ENCODE measurements at regions not wholly inside any gene's neighbourhood (a gene's known extent, or its start where the extent isn't known, plus 50 kb on each side); places are given as distances from the start of the nearest gene placed in this dataset.
"Not testable (repeated sequence)": the region's sequence is repeated elsewhere in the genome, so short reads cannot be mapped to it uniquely, and the experiment has no call there.

- no peak for DNase-seq (ENCODE audit: low read depth, low spot score)
- Histone ChIP-seq H3K27me3 (ENCODE audit: insufficient read depth, insufficient read length) (no peaks in the 10 kb centered on the region), H3K9ac (ENCODE audit: insufficient read length, low read depth) (no peak overlapping the region), H3K36me3 (ENCODE audit: insufficient read depth, insufficient read length, low read length) (no peaks in the 10 kb centered on the region), H3K4me3 (ENCODE audit: insufficient read length, low read depth) (no peak overlapping the region), H3K4me1 (ENCODE audit: insufficient read depth, insufficient read length) (no peaks in the 10 kb centered on the region), H3K9me3 (ENCODE audit: insufficient read depth, low read length) (no peaks in the 10 kb centered on the region)
- TF ChIP-seq SUZ12 (IDR thresholded peaks at IDR 0.05; ENCODE audit: extremely low read depth, insufficient read depth, insufficient read length) (no peak), ZNF274 (IDR thresholded peaks at IDR 0.05; ENCODE audit: low read depth, low read length) (no peak), YY1 (IDR thresholded peaks at IDR 0.05; ENCODE audit: insufficient read depth, insufficient read length) (no peak)
Observed at GRCh38 chr10:35993591-35994515, 351.8 kb upstream of the FZD8 start.

- no peaks in the 10 kb centered on the region for H3K27me3 ChIP-seq (ENCODE audit: insufficient read depth, insufficient read length)
- TF ChIP-seq SUZ12 (IDR thresholded peaks at IDR 0.05; ENCODE audit: extremely low read depth, insufficient read depth, insufficient read length) (no peak), YY1 (IDR thresholded peaks at IDR 0.05; ENCODE audit: insufficient read depth, insufficient read length) (no peak)
- DNase-seq (ENCODE audit: low read depth, low spot score): no peak
- H3K9me3 ChIP-seq (ENCODE audit: insufficient read depth, low read length): no peaks in the 10 kb centered on the region
- no peaks in the 10 kb centered on the region for H3K4me1 ChIP-seq (ENCODE audit: insufficient read depth, insufficient read length)
- H3K4me3 ChIP-seq (ENCODE audit: insufficient read length, low read depth): no peak overlapping the region
- no peak overlapping the region for H3K9ac ChIP-seq (ENCODE audit: insufficient read length, low read depth)
- no peaks in the 10 kb centered on the region for H3K36me3 ChIP-seq (ENCODE audit: insufficient read depth, insufficient read length, low read length)
Observed at GRCh38 chr10:35992107-35992506, 350.0 kb upstream of the FZD8 start.

DNA sequence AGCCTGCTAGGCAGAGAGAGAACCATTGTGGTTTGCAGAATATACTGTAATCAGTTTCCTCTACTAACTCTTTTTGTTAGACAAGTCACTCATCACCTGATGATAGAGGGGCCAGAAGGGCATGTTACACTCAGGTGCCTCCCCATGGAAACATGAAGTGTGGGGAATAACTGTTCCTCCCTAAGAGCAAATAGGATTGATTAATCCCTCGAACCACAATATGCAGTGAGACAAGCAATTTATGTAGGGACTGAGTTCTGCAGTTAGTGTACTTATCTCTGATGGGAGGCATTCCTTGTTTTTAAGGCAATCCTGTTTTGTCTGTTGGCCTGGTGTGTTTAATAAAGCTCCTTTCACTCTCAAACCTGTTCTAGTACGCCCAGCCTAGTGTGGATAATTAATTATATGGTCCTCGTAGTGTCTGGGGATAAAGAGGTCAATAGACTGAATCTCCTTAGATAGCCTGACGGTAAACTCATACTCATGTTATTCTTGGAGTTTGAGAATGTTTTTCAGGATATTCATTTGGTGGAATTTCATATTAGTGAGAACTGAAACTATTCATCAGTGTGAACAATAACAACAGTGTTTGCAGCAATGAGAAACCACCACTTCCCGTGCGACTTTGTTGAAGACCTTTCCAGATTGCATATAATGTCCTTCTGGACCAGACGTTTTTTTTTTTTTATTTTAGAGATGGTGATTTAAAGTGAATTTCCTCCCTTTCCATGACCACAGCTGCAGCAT is 344.8 kb upstream of the FZD8 start:
- TF ChIP-seq YY1 (IDR thresholded peaks at IDR 0.05; ENCODE audit: insufficient read depth, insufficient read length): no peak
- TF ChIP-seq SUZ12 (IDR thresholded peaks at IDR 0.05; ENCODE audit: extremely low read depth, insufficient read depth, insufficient read length): no peak
- TF ChIP-seq ZNF274 (IDR thresholded peaks at IDR 0.05; ENCODE audit: low read depth, low read length): no peak
- Histone ChIP-seq H3K27me3 (ENCODE audit: insufficient read depth, insufficient read length) (peaks cover 3% of the 10 kb centered on the region), H3K9ac (ENCODE audit: insufficient read length, low read depth) (no peak overlapping the region), H3K4me1 (ENCODE audit: insufficient read depth, insufficient read length) (no peaks in the 10 kb centered on the region), H3K4me3 (ENCODE audit: insufficient read length, low read depth) (no peak overlapping the region), H3K36me3 (ENCODE audit: insufficient read depth, insufficient read length, low read length) (no peaks in the 10 kb centered on the region), H3K9me3 (ENCODE audit: insufficient read depth, low read length) (no peaks in the 10 kb centered on the region)
- no peak for DNase-seq (ENCODE audit: low read depth, low spot score)

GRCh38 chr10:35979116-35979515 is 337.0 kb upstream of the FZD8 start:
- Histone ChIP-seq H3K27me3 (ENCODE audit: insufficient read depth, insufficient read length) (peaks cover 38% of the 10 kb centered on the region), H3K4me3 (ENCODE audit: insufficient read length, low read depth) (no peak overlapping the region), H3K9me3 (ENCODE audit: insufficient read depth, low read length) (no peaks in the 10 kb centered on the region), H3K36me3 (ENCODE audit: insufficient read depth, insufficient read length, low read length) (no peaks in the 10 kb centered on the region), H3K4me1 (ENCODE audit: insufficient read depth, insufficient read length) (peaks cover 2% of the 10 kb centered on the region), H3K9ac (ENCODE audit: insufficient read length, low read depth) (no peak overlapping the region)
- DNase-seq (ENCODE audit: low read depth, low spot score): no peak
- no peak for TF ChIP-seq YY1 (IDR thresholded peaks at IDR 0.05; ENCODE audit: insufficient read depth, insufficient read length)
- TF ChIP-seq SUZ12 (IDR thresholded peaks at IDR 0.05; ENCODE audit: extremely low read depth, insufficient read depth, insufficient read length): no peak
- no peak for TF ChIP-seq ZNF274 (IDR thresholded peaks at IDR 0.05; ENCODE audit: low read depth, low read length)

DNA sequence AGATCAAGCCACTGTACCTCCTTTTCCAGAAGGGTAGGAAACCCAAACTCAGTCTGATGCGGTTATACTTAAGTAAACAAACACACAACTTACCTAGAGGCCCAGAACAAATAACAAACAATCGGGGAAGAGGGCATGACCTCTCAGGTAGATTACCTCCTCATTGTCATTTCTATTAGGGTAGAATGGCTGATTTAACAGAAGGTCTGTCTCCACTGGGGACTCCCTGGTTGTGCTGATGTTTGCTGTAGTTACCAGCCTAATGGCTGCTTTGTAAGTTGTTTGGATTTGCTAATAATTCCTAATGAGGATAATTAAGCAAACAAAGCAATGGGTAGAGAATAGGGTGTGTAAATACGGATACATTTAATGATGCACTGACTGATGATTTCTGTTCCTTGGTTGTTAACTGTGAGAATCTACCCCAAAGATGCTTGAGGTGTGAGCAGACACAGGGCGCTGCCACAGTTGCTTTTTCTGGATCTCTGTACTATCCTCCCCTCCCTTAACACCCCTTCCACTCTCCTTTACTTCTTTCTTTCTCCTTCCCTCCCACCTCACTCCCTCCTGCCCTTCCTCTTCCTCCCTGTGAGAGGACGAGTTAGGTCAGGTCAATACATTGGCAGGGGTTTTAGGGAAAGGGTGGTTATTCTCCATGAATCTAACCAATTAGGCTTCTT is 332.0 kb upstream of the FZD8 start:
- not testable (repeated sequence) for H3K4me1 ChIP-seq (ENCODE audit: insufficient read depth, insufficient read length); H3K9ac ChIP-seq (ENCODE audit: insufficient read length, low read depth); H3K9me3 ChIP-seq (ENCODE audit: insufficient read depth, low read length); H3K36me3 ChIP-seq (ENCODE audit: insufficient read depth, insufficient read length, low read length); DNase-seq (ENCODE audit: low read depth, low spot score); H3K4me3 ChIP-seq (ENCODE audit: insufficient read length, low read depth)
- H3K27me3 ChIP-seq (ENCODE audit: insufficient read depth, insufficient read length): peaks cover 79% of the 10 kb centered on the region

DNA sequence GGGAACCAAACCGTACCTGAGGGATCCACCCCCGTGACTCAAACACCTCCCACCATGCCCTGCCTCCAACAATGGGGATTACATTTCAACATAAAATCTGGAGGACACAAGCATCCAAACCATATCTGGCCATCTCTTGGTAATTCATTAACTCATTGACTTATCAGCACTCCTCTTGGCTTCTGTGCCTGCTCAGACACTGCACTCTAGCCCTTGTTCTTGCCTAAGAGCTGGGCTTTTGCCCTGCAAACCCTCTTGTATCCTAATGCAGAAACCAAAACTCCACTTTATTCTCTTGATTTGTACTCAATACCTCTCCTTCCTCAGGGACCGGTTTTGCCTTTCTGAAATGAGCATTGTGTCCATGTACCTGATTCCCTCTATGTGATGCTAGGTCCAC is 330.2 kb upstream of the FZD8 start:
- Histone ChIP-seq H3K27me3 (ENCODE audit: insufficient read depth, insufficient read length) (peaks cover 71% of the 10 kb centered on the region), H3K36me3 (ENCODE audit: insufficient read depth, insufficient read length, low read length) (no peaks in the 10 kb centered on the region), H3K9ac (ENCODE audit: insufficient read length, low read depth) (no peak overlapping the region), H3K4me3 (ENCODE audit: insufficient read length, low read depth) (no peak overlapping the region), H3K4me1 (ENCODE audit: insufficient read depth, insufficient read length) (peaks cover 2% of the 10 kb centered on the region), H3K9me3 (ENCODE audit: insufficient read depth, low read length) (0 out of 2 replicates have a peak, but pooled peaks cover 4% of the 10 kb centered on the region)
- TF ChIP-seq SUZ12 (IDR thresholded peaks at IDR 0.05; ENCODE audit: extremely low read depth, insufficient read depth, insufficient read length): no peak
- no peak for TF ChIP-seq ZNF274 (IDR thresholded peaks at IDR 0.05; ENCODE audit: low read depth, low read length)
- no peak for TF ChIP-seq YY1 (IDR thresholded peaks at IDR 0.05; ENCODE audit: insufficient read depth, insufficient read length)
- no peak for DNase-seq (ENCODE audit: low read depth, low spot score)

GRCh38 chr10:35971397-35971796 is 329.3 kb upstream of the FZD8 start:
- Histone ChIP-seq H3K27me3 (ENCODE audit: insufficient read depth, insufficient read length) (peaks cover 68% of the 10 kb centered on the region), H3K4me3 (ENCODE audit: insufficient read length, low read depth) (no peak overlapping the region), H3K9ac (ENCODE audit: insufficient read length, low read depth) (no peak overlapping the region), H3K4me1 (ENCODE audit: insufficient read depth, insufficient read length) (peaks cover 2% of the 10 kb centered on the region), H3K36me3 (ENCODE audit: insufficient read depth, insufficient read length, low read length) (no peaks in the 10 kb centered on the region), H3K9me3 (ENCODE audit: insufficient read depth, low read length) (0 out of 2 replicates have a peak, but pooled peaks cover 4% of the 10 kb centered on the region)
- TF ChIP-seq ZNF274 (IDR thresholded peaks at IDR 0.05; ENCODE audit: low read depth, low read length) (no peak), YY1 (IDR thresholded peaks at IDR 0.05; ENCODE audit: insufficient read depth, insufficient read length) (no peak), SUZ12 (IDR thresholded peaks at IDR 0.05; ENCODE audit: extremely low read depth, insufficient read depth, insufficient read length) (no peak)
- no peak for DNase-seq (ENCODE audit: low read depth, low spot score)

Measured in NT2/D1 (cell line).